ENCODE measurements at regions not wholly inside any gene's neighbourhood (a gene's known extent, or its start where the extent isn't known, plus 50 kb on each side); places are given as distances from the start of the nearest gene placed in this dataset.

- H3K36me3 ChIP-seq, result no peaks in the 10 kb centered on the region
- no peaks in the 10 kb centered on the region for H3K4me1 ChIP-seq
- TF ChIP-seq POLR2A (IDR thresholded peaks at IDR 0.05) (no peak), CTCF (IDR thresholded peaks at IDR 0.05 in 8 of 11, conservative IDR thresholded peaks at IDR 0.05 in 3 of 11) (peak in 3 of 11 experiments; percentile 15 to 22 (median 22))
- peaks cover 0 to 7% (median 0%) of the 10 kb centered on the region in 8 donors for H3K9me3 ChIP-seq
- no peak overlapping the region for H3K27ac ChIP-seq
- H3K27me3 ChIP-seq (replicated peaks in 1 of 7), result no peaks in the 10 kb centered on the region
- WGBS, 5 donors, result 77 to 88% (median 82%) methylated on average over 4 of the region's 4 CpGs
- intact Hi-C loops (cut with DNase I; ENCODE audit: low total_unique reads), result no loop called here
- no peak overlapping the region for H3K4me3 ChIP-seq
- DNase-seq, result no peak
Measured at GRCh38 chr3:177483182-177483967, 286.1 kb upstream of the TBL1XR1 start.

- Histone ChIP-seq H3K27me3 (replicated peaks in 1 of 7) (no peaks in the 10 kb centered on the region), H3K4me1 (no peaks in the 10 kb centered on the region), H3K27ac (no peak overlapping the region), H3K9me3 (peaks cover 0 to 7% (median 0%) of the 10 kb centered on the region in 8 donors), H3K4me3 (no peak overlapping the region), H3K36me3 (no peaks in the 10 kb centered on the region)
- no peak for DNase-seq
- 93 to 97% (median 96%) methylated on average over 3 of the region's 3 CpGs for WGBS, 5 donors
- TF ChIP-seq CTCF (IDR thresholded peaks at IDR 0.05 in 8 of 11, conservative IDR thresholded peaks at IDR 0.05 in 3 of 11) (no peak), POLR2AphosphoS5 (IDR thresholded peaks at IDR 0.05) (no peak), POLR2A (IDR thresholded peaks at IDR 0.05) (no peak)
- intact Hi-C loops (cut with DNase I; ENCODE audit: low total_unique reads), result no loop called here
Measured at GRCh38 chr3:177484206-177484605, 286.9 kb upstream of the TBL1XR1 start.

- H3K4me3 ChIP-seq, result no peak overlapping the region
- intact Hi-C loops (cut with DNase I; ENCODE audit: low total_unique reads), result no loop called here
- 86 to 99% (median 95%) methylated on average over 2 of the region's 2 CpGs for WGBS, 5 donors
- no peak overlapping the region for H3K27ac ChIP-seq
- no peak for DNase-seq
- no peaks in the 10 kb centered on the region for H3K4me1 ChIP-seq
- no peaks in the 10 kb centered on the region for H3K27me3 ChIP-seq (replicated peaks in 1 of 7)
- H3K36me3 ChIP-seq, result no peaks in the 10 kb centered on the region
- peaks cover 0 to 7% (median 0%) of the 10 kb centered on the region in 8 donors for H3K9me3 ChIP-seq
- TF ChIP-seq POLR2A (IDR thresholded peaks at IDR 0.05), result no peak
- TF ChIP-seq POLR2AphosphoS5 (IDR thresholded peaks at IDR 0.05), result no peak
- no peak for TF ChIP-seq CTCF (IDR thresholded peaks at IDR 0.05 in 8 of 11, conservative IDR thresholded peaks at IDR 0.05 in 3 of 11)
Measured at GRCh38 chr3:177484926-177485325, 287.6 kb upstream of the TBL1XR1 start.

- WGBS, 5 donors, result 88 to 97% (median 94%) methylated on average over 3 of the region's 3 CpGs
- no peak overlapping the region for H3K4me3 ChIP-seq
- intact Hi-C loops (cut with DNase I; ENCODE audit: low total_unique reads), result no loop called here
- peaks cover 0 to 7% (median 0%) of the 10 kb centered on the region in 8 donors for H3K9me3 ChIP-seq
- no peaks in the 10 kb centered on the region for H3K36me3 ChIP-seq
- no peak overlapping the region for H3K27ac ChIP-seq
- TF ChIP-seq CTCF (IDR thresholded peaks at IDR 0.05 in 8 of 11, conservative IDR thresholded peaks at IDR 0.05 in 3 of 11) (no peak), POLR2AphosphoS5 (IDR thresholded peaks at IDR 0.05) (no peak), POLR2A (IDR thresholded peaks at IDR 0.05) (no peak)
- DNase-seq, result no peak
- no peaks in the 10 kb centered on the region for H3K27me3 ChIP-seq (replicated peaks in 1 of 7)
- peaks cover 0 to 14% (median 9%) of the 10 kb centered on the region in 6 donors for H3K4me1 ChIP-seq
Measured at GRCh38 chr3:177487635-177488186, 290.4 kb upstream of the TBL1XR1 start.

Data from spleen (tissue), 11 donors.